ENCODE measurements at regions not wholly inside any gene's neighbourhood (a gene's known extent, or its start where the extent isn't known, plus 50 kb on each side); places are given as distances from the start of the nearest gene placed in this dataset.

DNA sequence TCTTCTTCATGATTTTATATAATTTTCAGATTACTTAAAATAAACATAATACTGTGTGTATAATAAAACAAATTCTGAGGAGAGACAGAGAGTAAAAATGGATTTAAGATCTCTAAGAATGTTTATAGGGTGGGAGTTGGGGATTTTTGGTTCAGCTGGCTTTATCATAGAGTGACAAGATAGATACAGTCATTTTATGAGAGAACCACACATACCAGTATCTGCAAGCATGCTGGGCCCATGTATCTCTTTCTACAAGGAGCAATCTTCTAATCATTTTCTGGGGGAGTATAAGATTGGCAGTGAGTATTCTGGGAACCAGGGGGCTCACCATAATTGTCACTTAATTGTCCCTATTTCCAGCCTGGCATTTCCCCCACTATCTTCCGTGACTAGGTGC is 64.3 kb upstream of the DUSP10 start:
- no peak for DNase-seq (ENCODE audit: low read depth in 3 of 3, low spot score in 2 of 3)

DNA sequence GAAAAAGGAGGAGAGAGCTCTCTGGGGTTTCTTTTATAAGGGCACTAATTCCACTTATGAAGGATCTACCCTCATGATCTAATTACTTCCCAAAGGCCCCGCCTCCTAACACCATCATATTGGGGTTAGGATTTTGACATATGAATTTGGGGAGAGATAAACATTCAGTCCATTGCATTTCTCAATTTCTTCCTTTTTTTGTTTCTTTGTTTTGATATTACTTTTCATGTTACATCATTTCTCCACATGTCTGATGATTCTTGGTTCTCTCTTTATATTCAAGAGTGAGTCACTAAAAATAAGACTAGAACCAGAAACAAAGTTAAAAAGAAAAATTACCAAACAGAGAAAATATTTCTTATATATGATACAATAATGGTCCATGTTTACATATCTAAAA is 63.2 kb upstream of the DUSP10 start:
- no peak for DNase-seq (ENCODE audit: low read depth in 3 of 3, low spot score in 2 of 3)

DNA sequence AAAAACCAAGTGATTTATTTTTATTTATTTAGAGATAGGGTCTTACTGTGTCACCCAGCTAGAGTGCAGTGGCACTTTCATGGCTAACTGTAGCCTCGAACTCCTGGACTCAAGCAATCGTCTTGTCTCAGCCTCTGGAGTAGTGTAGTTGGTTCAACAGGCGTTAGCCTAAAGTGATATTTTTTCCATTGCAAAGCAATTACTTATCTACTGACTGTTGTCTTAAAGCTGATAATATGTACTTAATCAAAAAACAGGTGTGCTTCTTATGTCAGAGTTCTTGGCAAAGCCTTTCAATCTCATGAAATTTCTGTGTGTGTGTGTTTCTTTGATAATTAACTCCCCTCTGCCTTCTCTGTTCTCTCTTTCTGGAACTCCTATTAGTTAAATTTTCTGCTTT is 62.4 kb upstream of the DUSP10 start:
- no peak for DNase-seq (ENCODE audit: low read depth in 3 of 3, low spot score in 2 of 3)

DNA sequence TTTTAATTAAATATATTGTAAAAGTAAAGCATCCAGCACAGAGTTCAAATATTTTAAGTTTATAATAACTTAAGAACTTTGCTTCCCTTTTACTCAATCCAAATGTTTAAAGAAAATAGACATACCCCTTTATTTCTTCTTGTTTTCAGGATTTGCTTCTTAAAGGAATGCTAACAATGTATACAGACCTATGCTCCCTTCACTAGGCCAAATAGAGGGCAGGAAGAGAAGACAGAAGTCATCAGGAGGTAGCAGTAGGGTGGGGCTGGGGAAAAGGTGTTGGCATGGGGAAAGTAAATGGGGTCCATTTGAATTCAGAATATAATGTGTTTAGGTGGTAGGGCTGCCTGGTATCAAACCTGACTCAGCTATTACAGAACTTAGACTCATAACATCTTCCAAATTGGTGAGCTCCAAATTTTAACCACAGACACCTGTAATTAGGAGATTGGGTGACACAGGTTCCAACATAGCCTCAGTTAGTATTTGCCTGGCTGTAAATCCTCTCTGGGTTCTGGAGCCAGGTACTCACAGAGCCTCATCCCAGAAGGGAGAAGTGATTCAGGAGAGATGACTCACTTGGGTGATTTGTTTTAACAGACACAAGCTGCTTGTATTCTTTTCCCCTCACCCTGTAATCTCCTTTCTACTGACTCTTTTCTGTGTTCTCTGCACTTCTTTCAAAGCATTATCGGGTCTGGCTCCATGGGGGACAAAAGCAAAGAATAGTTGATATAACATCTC is 60.1 kb upstream of the DUSP10 start:
- DNase-seq (ENCODE audit: low read depth in 3 of 3, low spot score in 2 of 3): no peak

DNA sequence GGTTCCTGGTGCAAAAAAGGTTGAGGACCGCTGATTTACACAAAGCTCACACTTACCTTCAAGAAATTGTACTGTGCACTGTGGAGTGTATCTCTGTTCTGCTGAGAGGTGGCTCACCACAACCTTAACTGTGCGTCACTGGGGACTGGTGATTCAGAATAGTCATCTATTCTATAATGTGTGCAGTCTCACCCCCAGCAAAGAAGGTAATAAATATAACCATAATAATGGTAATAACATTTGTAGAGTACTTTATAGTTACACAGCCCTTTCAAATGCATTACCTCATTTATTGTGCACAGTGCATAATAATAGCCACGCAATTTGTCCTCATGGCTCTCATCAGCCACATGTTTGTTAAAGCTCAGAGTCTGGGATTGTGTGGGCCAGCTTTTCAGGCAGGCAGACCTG is 59.4 kb upstream of the DUSP10 start:
- no peak for DNase-seq (ENCODE audit: low read depth in 3 of 3, low spot score in 2 of 3)

DNA sequence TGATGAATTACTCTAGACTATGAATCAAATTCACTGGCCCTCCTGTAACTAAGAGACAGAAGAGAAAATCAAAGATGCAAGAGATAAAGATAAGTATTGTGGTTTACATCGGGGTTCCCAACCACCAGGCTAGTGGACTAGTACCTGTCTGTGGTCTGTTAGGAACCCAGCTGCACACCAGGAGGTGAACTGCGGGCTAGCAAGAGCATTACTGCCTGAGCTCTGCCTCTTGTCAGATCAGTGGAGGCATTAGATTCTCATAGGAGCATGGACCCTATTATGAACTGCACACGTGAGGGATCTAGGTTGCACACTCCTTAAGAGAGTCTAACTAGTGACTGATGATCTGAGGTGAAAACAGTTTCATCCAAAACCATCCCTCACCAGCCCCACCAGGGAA is 58.9 kb upstream of the DUSP10 start:
- DNase-seq (ENCODE audit: low read depth in 3 of 3, low spot score in 2 of 3): no peak

DNA sequence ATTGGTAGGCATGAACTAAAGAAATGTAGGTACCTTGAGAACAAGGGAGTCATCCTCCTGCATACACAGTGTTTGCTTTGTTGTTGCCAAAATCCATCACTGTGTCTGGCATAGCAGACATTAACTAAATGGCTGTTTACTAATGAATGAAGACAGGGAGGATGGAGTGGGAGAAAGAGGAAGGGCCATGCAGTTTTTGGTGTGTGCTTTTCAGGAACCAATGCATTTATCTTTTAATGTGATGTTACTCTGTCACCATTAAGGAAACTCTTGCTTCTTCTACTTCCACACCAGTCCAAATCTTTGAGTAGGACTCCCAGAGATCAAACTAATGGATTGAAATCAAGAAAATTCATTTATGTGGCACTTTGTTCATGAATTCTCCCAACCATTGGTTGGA is 55.6 kb upstream of the DUSP10 start:
- DNase-seq (ENCODE audit: low read depth in 3 of 3, low spot score in 2 of 3): no peak

DNA sequence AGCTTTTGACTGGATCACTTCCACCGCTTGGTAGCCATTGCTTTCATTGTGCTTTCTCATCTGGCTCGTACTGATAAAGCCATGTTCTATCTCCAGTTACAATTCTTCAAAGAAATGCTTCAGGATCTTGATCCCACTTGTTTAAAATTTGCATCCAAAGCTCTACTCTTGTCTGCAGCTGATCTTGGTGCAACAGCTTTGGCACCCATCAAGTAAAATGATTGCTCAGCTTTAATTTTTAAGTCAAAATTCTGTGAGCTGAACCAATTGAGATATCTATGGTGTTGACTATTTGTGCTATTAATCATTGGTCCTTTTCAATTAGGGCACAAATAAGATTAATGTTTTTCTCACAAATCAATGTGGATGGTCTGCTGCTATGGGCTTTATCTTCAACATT is 54.8 kb upstream of the DUSP10 start:
- DNase-seq (ENCODE audit: low read depth in 3 of 3, low spot score in 2 of 3): no peak

DNA sequence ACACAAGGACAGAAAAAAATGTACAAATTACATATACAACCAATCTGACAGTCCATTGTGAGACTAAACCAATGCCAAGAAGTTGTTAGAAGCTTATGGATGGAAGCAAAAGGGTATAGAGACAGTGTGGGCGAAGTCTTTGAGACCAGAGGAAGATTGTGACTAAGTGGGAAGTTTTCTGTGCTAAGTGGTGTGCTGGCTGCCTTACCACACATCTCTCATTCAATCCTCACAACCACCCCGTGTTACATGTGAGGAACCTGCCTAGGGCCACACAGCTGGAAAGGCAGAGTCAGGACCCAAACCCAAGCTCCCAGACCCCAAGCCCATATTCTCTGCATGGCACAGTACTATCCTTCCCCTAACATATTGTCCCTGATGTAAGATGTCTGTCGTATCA is 53.5 kb upstream of the DUSP10 start:
- no peak for DNase-seq (ENCODE audit: low read depth in 3 of 3, low spot score in 2 of 3)

DNA sequence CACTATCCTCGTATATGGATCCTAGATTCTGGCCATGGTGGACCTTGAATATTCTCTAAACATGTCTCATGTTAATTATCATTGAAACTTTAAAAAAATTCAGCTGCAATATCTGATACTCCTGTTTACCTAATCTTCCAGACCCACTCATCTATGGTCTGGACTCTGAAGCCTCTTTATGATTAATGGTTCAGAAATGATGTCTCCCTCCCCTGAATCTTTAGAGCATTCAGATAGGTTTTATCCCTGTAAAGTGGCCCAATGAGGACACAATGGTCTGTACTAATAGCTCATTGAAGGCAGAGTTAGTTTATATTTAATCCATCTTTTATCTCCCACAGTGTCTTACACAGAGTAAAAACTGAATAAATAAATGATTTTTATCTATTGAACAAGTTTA is 53.0 kb upstream of the DUSP10 start:
- no peak for DNase-seq (ENCODE audit: low read depth in 3 of 3, low spot score in 2 of 3)

DNA sequence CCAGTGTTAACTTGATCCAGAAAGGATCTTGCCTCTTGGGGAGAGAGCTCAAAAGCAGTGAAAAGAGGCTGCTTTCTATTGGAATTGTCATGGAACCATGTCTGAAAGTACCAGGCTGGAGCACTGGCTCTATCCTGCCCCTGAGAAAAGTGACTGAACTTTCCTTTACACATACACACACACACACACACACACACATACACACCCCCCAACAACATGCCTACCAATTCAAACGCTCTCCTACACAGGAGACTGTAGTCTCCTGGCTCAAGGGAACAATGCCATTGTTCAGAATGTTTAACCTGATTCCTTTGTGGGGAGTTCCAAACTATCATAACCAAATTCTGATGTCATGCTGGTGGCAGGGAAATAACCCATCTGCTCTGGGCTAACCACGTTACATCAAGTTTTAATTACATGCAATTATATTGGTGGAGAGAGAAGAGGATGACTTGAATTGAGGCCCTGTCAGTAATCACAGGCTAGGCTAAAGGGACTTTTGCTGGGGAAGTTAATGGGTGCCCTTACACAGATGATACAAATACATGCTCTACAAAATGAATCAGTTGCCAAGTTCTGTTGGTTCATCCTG is 52.3 kb upstream of the DUSP10 start:
- no peak for DNase-seq (ENCODE audit: low read depth in 3 of 3, low spot score in 2 of 3)

DNA sequence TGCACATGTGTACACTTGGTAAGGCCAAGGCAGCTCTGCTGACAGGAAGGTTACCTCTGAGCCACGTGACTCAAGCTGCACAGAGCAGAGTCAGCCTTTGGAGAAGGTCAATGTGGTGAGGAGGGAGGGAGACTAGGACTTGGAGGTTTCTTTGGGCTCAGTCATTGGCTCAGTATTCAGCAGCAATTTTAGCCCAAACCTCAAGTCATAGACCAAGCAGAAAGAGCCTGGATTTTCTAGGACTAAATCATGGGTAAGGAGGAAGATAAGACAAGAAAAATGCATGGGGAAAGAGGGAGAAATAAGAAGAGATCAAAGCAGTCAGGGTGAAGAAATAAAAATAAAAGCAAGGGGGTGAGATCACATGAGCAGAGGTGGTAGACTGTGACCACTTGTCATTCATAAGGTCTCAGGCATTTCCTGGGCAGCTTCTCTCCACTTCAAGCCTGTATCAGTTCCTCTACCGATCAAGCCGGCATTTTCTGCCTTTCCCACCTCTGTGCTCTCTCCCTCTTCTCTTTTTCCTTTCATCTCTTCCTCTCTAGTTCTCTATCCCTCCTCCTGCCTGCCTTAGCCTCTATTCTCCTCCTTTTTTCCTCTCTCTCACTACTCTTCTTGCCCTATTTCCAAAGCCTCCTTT is 51.7 kb upstream of the DUSP10 start:
- DNase-seq (ENCODE audit: low read depth in 3 of 3, low spot score in 2 of 3): no peak

DNA sequence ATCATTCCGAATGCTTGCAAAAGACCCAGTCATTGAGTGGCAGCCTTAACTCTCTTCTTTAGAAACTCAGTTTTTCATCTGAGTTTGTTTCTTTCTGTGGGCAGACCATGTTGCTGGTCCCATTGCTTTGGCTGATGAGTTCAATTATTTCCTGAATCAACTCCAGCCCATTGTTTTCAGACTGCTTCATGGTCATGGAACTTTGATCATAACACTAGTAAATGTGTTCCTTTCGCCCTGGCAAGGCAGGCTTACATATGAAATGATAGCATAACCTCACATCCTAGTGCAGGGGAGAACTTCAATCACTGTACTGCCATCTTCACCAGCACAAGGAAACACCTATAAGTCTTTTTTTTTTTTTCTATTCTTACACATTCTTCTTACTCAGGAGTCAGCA is 50.0 kb upstream of the DUSP10 start:
- no peak for DNase-seq (ENCODE audit: low read depth in 3 of 3, low spot score in 2 of 3)

Measured in right renal cortex interstitium (tissue), 3 donors.